Psoas muscle (tissue), 7 donors: ENCODE measurements at regions not wholly inside any gene's neighbourhood (a gene's known extent, or its start where the extent isn't known, plus 50 kb on each side); places are given as distances from the start of the nearest gene placed in this dataset.

ENCODE experiments used
- ATAC-seq, 4 donors: fragments of 200-7000 bp; cut with Tn5 transposase; one replicate each; pipeline ENCODE4 v1.9.1; 2020; ENCODE audit warnings: moderate library complexity in 3 of 4, mild to moderate bottlenecking in 2 of 4
- DNase-seq, 2 donors: peaks; one replicate each; pipeline ENCODE4 v3.0.0-alpha.2; 2020
- H3K27ac ChIP-seq: fragments of 200-600 bp; one replicate; pipeline ENCODE4 v1.8.0; 2022
- H3K27me3 ChIP-seq, 3 donors: fragments of 200-600 bp in 1 of 3; one replicate each; pipeline versions ENCODE4 v1.6.1 to v1.8.0; 2013 to 2022; ENCODE audit warnings: low read length in 2 of 3, mild to moderate bottlenecking in 2 of 3, moderate library complexity in 1 of 3; ENCODE audit not compliant: insufficient read depth in 3 of 3
- H3K36me3 ChIP-seq, 2 donors: fragments of 200-600 bp in 1 of 2; one replicate each; pipeline versions ENCODE4 v1.6.1 to v1.8.0; 2013 to 2022; ENCODE audit warnings: low read depth in 1 of 2, mild to moderate bottlenecking in 1 of 2, moderate library complexity in 1 of 2; ENCODE audit not compliant: insufficient read depth in 1 of 2
- H3K4me1 ChIP-seq: fragments of 200-600 bp; one replicate; pipeline ENCODE4 v1.8.0; 2022
- H3K4me3 ChIP-seq: fragments of 200-600 bp; one replicate; pipeline ENCODE4 v1.8.0; 2022; ENCODE audit warnings: mild to moderate bottlenecking
- H3K9me3 ChIP-seq: fragments of 200-600 bp; one replicate; pipeline ENCODE4 v1.8.0; 2022
- WGBS, 3 donors: extraction: QIAGEN DNeasy Blood & Tissue Kit; methylation state at CpG; one replicate each; pipeline versions ENCODE4 v1.1.6 to v1.1.7; 2013; 5-methylcytosine and 5-hydroxymethylcytosine counted together
- intact Hi-C, 2 donors: fragments of 100-400 bp; cut with DNase I; formaldehyde crosslinking; loops; one replicate each; pipeline versions ENCODE4 v1.11.0 to v1.14.2; 2022
- TF ChIP-seq, protein P1 (sequence below): fragments of 200-600 bp; IDR thresholded peaks from one replicate; pipeline ENCODE4 v1.8.0; 2022; ENCODE audit warnings: antibody characterized with exemption
- donor health status: healthy with polysubstance abuse.
- donor health status: DM: no; HTN: no; CAD: no; lungs with moderate emphysema.
- donor health status: Bipolar disorder and iron deficiency.
- donor health status: healthy.
- donor health status: DM: yes; HTN: yes; CAD: no.
- donor health status: DM: no; HTN: no; CAD: no.
- donor health status: DM: yes; HTN: yes; CAD: no.

DNA sequence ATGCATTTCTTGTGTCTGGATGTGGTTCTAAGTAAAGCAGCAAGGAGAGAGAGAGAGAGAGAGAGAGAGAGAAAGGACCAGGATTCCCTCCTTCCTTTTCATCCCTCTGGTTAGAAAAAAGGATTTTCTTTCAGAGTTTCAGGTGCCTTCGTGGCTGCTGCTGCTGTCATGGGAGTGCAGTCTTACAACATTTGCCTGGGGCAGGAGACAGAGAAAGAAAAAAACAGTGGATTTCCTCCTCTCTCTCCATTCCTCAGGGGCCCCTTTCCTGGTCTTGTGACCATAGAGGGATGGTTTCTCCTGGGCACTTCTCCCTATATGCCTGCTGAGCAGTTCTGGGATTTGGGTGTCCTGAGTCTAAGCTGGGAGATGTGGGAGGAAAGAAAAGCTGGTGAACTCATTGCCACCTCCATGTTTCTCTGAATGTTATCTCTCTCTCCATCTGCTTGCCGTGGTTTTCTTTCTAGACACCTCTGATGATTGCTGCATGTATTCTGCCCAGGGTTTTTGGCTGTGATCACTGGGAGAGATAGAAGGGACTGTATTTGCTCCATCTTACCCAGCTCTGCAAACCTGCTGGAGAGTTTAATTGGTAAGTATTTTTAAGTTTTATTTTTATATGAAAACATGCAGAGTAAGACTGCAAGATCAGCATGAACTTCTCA, 142.4 kb upstream of the RGMA start:
- H3K36me3 ChIP-seq, result no peaks in the 10 kb centered on the region
- H3K9me3 ChIP-seq, result no peaks in the 10 kb centered on the region
- TF ChIP-seq, protein P1, sequence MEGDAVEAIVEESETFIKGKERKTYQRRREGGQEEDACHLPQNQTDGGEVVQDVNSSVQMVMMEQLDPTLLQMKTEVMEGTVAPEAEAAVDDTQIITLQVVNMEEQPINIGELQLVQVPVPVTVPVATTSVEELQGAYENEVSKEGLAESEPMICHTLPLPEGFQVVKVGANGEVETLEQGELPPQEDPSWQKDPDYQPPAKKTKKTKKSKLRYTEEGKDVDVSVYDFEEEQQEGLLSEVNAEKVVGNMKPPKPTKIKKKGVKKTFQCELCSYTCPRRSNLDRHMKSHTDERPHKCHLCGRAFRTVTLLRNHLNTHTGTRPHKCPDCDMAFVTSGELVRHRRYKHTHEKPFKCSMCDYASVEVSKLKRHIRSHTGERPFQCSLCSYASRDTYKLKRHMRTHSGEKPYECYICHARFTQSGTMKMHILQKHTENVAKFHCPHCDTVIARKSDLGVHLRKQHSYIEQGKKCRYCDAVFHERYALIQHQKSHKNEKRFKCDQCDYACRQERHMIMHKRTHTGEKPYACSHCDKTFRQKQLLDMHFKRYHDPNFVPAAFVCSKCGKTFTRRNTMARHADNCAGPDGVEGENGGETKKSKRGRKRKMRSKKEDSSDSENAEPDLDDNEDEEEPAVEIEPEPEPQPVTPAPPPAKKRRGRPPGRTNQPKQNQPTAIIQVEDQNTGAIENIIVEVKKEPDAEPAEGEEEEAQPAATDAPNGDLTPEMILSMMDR, result no peak
- DNase-seq, result no peak
- intact Hi-C loops, result no loop called here
- no peak for ATAC-seq
- H3K27me3 ChIP-seq, result no peaks in the 10 kb centered on the region
- no peaks in the 10 kb centered on the region for H3K4me1 ChIP-seq
- no peak overlapping the region for H3K4me3 ChIP-seq
- 74 to 77% (median 76%) methylated on average over 2 of the region's 2 CpGs for WGBS, 3 donors
- no peak overlapping the region for H3K27ac ChIP-seq

DNA sequence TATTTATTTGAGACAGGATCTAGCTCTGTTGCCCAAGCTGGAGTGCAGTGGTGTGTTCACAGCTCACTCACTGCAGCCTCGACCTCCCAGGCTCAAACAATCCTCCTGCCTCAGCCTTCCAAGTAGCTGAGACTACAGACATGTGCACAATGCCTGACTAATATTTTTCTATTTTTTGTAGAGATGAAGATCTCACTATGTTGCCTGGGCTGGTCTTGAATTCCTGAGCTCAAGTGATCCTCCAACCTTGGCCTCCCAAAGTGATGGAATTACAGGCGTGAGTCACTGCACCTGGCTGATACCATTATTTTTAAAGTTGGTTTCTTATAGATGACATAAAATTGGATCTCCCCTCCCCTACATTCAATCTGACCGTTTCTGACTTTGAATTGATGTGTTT, 139.5 kb upstream of the RGMA start:
- H3K27me3 ChIP-seq, result no peaks in the 10 kb centered on the region
- WGBS, 3 donors, result 90 to 95% (median 94%) methylated on average over 3 of the region's 3 CpGs
- H3K9me3 ChIP-seq, result no peaks in the 10 kb centered on the region
- no peak overlapping the region for H3K27ac ChIP-seq
- no peak for DNase-seq
- ATAC-seq, result no peak
- H3K4me1 ChIP-seq, result no peaks in the 10 kb centered on the region
- intact Hi-C loops, result no loop called here
- TF ChIP-seq, protein P1, result no peak
- H3K36me3 ChIP-seq, result no peaks in the 10 kb centered on the region
- no peak overlapping the region for H3K4me3 ChIP-seq

DNA sequence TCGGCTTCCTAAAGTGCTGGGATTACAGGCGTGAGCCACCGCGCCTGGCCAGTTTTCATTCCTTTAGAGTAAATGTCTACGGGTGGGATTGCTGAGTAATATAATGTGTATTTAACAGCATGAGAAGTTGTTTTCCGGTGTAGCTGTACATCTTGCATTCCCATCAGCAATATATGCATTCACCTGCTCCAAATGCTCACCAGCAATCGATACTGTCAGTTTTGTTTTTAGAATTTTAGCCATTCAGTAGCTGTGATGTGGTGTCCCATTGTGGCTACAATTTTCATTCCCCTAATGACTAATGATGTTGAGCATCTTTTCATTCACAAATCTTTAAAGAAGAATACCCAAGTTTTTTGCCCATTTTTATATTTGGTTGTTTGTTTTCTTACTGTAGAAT, 134.8 kb upstream of the RGMA start:
- Histone ChIP-seq H3K4me1 (no peaks in the 10 kb centered on the region), H3K9me3 (no peaks in the 10 kb centered on the region), H3K27me3 (no peaks in the 10 kb centered on the region), H3K36me3 (no peaks in the 10 kb centered on the region), H3K27ac (no peak overlapping the region), H3K4me3 (no peak overlapping the region)
- WGBS, 3 donors, result 92 to 98% (median 93%) methylated on average over 7 of the region's 7 CpGs
- intact Hi-C loops, result no loop called here
- DNase-seq (no peak), ATAC-seq (no peak)
- TF ChIP-seq, protein P1, result no peak

DNA sequence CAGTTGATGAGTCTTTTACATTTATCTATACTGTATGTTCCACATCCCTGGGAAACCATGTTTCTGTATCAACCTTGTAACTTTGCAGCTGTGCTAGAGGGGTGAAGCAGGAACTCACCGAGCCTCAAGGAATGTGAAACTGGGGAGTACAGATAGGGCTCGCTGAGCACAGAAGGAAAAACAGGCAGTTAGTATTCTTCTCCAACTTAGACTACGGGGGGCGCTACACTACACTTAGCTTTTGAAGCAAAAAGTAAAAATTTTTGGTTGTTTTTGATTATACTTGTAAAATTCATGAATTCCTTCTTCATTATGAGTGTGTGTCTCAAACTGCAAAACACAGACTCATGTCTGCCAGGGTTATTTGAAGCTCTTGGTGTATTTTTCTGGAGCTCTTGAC, 132.7 kb upstream of the RGMA start:
- TF ChIP-seq, protein P1, result no peak
- peaks cover 10% of the 10 kb centered on the region for H3K4me1 ChIP-seq
- WGBS, 3 donors, result 71 to 76% (median 75%) methylated on average over 4 of the region's 4 CpGs
- no peaks in the 10 kb centered on the region for H3K36me3 ChIP-seq
- H3K27me3 ChIP-seq, result no peaks in the 10 kb centered on the region
- no peaks in the 10 kb centered on the region for H3K9me3 ChIP-seq
- intact Hi-C loops, result no loop called here
- DNase-seq, result no peak
- H3K4me3 ChIP-seq, result no peak overlapping the region
- ATAC-seq, result no peak
- H3K27ac ChIP-seq, result no peak overlapping the region

DNA sequence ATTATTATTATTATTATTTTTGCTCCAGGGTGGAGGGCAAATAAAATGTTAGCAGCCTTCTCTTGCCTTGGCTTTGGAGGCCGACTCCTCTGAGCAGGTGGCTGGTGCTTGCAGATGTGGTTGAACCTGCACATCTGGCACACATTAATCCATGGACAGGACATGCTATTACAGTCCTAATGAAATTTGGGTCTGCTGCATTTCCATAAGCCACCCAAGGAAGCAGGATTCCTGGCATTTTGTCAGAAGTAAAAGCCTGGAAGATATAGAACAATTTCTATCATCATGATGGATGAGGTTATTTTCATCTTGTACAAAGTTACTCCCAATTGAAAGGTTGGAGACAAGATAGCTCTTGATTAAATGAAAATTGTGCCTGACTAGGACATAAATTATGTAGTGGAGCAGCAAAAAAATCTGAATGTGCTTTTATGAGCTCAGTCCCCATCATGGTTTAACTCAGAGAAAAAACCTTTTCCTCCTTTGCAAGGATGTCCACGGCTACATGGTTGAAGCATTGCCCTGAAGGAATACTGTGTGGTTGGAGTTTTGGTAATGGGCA, 130.9 kb upstream of the RGMA start:
- Histone ChIP-seq H3K4me3 (no peak overlapping the region), H3K27me3 (no peaks in the 10 kb centered on the region), H3K9me3 (no peaks in the 10 kb centered on the region), H3K4me1 (peaks cover 19% of the 10 kb centered on the region), H3K27ac (no peak overlapping the region), H3K36me3 (no peaks in the 10 kb centered on the region)
- TF ChIP-seq, protein P1, result no peak
- no peak for DNase-seq
- WGBS, 3 donors, result 69 to 85% (median 77%) methylated on average over 2 of the region's 2 CpGs
- ATAC-seq, result no peak
- intact Hi-C loops, result loop anchor here in 1 of 2 donors (10.0 kb wide), 1 partner anchor 185 kb away; no protein-coding TSS in a partner anchor
